OCI-LY7 (cell line): ENCODE measurements at regions not wholly inside any gene's neighbourhood (a gene's known extent, or its start where the extent isn't known, plus 50 kb on each side); places are given as distances from the start of the nearest gene placed in this dataset.

Source experiments
- EZH2phosphoT487 ChIP-seq: fragments of 200-600 bp; sonication (generic); IDR thresholded peaks from 2 replicates; pipeline ENCODE4 v1.6.1; 2018; ENCODE audit warnings: low read depth, borderline replicate concordance, mild to moderate bottlenecking, mixed run types, antibody characterized with exemption, low read length, moderate library complexity, mixed read lengths
- TF ChIP-seq, protein P1 (sequence below): fragments of 200-600 bp; sonication (generic); conservative IDR thresholded peaks from 2 replicates; pipeline ENCODE4 v1.5.1; 2014; ENCODE audit warnings: mild to moderate bottlenecking, antibody characterized with exemption, low read length, moderate library complexity, mixed read lengths

DNA sequence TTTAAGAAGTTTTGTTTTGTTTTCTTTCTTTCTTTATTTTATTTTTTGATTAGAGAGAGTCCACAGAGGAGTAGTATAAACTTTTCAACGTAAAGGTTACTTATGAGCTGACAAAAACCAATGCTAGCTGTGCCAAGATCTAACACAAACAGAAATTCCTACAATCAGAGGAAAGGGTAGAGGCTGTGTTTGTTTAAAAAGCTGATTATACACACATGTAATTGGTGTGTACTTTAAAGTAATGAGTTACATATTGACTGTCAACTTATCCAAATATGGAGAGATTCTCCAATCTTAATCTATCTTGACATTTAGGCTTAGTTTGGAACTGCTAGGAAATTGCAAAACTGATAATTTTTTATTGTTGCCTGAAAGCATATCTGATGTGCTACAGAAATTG, 63.7 kb upstream of the FAM110C start:
- TF ChIP-seq, protein P1, sequence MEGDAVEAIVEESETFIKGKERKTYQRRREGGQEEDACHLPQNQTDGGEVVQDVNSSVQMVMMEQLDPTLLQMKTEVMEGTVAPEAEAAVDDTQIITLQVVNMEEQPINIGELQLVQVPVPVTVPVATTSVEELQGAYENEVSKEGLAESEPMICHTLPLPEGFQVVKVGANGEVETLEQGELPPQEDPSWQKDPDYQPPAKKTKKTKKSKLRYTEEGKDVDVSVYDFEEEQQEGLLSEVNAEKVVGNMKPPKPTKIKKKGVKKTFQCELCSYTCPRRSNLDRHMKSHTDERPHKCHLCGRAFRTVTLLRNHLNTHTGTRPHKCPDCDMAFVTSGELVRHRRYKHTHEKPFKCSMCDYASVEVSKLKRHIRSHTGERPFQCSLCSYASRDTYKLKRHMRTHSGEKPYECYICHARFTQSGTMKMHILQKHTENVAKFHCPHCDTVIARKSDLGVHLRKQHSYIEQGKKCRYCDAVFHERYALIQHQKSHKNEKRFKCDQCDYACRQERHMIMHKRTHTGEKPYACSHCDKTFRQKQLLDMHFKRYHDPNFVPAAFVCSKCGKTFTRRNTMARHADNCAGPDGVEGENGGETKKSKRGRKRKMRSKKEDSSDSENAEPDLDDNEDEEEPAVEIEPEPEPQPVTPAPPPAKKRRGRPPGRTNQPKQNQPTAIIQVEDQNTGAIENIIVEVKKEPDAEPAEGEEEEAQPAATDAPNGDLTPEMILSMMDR, result no peak
- TF ChIP-seq EZH2phosphoT487, result no peak
